Thoracic aorta (tissue), 2 donors: ENCODE measurements at regions not wholly inside any gene's neighbourhood (a gene's known extent, or its start where the extent isn't known, plus 50 kb on each side); places are given as distances from the start of the nearest gene placed in this dataset.

Experiments used
- ATAC-seq: fragments of 150-250 bp; one replicate; pipeline ENCODE4 v1.8.0; 2017; ENCODE audit warnings: low read depth; ENCODE audit not compliant: insufficient number of reproducible peaks, low FRiP score
- DNase-seq: peaks from one replicate; pipeline ENCODE4 v3.0.0-alpha.2; 2020; ENCODE audit warnings: low spot score
- H3K27ac ChIP-seq, 2 donors: fragments of 200-600 bp; sonication (generic); 1 replicate in 1 of 2; 2 replicates in 1 of 2; pipeline ENCODE4 v1.5.1; 2016; ENCODE audit warnings: mild to moderate bottlenecking in 2 of 2, moderate library complexity in 2 of 2
- H3K27me3 ChIP-seq: fragments of 200-600 bp; sonication (generic); replicated peaks from 2 replicates; pipeline ENCODE4 v1.6.0; 2016; ENCODE audit warnings: mild to moderate bottlenecking; ENCODE audit not compliant: insufficient read depth
- H3K36me3 ChIP-seq: fragments of 200-600 bp; sonication (generic); one replicate; pipeline ENCODE4 v1.5.1; 2016
- H3K4me1 ChIP-seq, 2 donors: fragments of 200-600 bp; sonication (generic); 1 replicate in 1 of 2; 2 replicates in 1 of 2; pipeline versions ENCODE4 v1.5.1 to v1.6.0; 2016; ENCODE audit warnings: low read depth in 2 of 2, mild to moderate bottlenecking in 1 of 2; ENCODE audit not compliant: control insufficient read depth in 1 of 2
- H3K4me3 ChIP-seq: fragments of 200-600 bp; sonication (generic); 2 replicates; pipeline ENCODE4 v1.5.1; 2016; ENCODE audit warnings: mild to moderate bottlenecking
- H3K9me3 ChIP-seq: fragments of 200-600 bp; sonication (generic); 2 replicates; pipeline ENCODE4 v1.5.1; 2016
- TF ChIP-seq, protein P1 (sequence below): fragments of 200-600 bp; sonication (generic); IDR thresholded peaks from one replicate; pipeline ENCODE4 v1.5.1; 2019; ENCODE audit warnings: antibody characterized with exemption

DNA sequence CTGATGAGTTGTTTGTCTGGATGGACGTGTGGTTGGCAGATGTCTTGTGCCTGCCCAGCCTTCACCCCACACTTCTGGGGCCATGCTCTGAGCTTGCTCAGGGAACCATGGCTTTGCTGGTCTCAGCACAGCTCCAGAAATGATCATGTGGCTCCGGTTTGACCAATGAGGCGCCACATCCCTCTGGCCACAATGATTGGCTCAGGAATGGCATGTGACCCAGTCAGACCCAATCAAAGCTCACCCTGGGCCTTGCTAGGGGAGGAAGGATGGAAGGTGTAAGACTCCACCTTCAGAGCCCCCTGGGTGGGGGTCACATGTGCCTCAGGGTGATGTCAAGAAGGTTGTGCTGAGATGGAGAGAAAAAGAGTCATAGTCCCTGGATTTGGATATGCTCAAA lies 281.6 kb upstream of the SULF2 start:
- Histone ChIP-seq H3K27me3 (no peaks in the 10 kb centered on the region), H3K36me3 (no peaks in the 10 kb centered on the region), H3K4me1 (peaks cover 0 to 8% of the 10 kb centered on the region in 2 donors), H3K9me3 (no peaks in the 10 kb centered on the region), H3K4me3 (no peak overlapping the region), H3K27ac (no peak overlapping the region)
- no peak for ATAC-seq
- no peak for DNase-seq
- TF ChIP-seq, protein P1, sequence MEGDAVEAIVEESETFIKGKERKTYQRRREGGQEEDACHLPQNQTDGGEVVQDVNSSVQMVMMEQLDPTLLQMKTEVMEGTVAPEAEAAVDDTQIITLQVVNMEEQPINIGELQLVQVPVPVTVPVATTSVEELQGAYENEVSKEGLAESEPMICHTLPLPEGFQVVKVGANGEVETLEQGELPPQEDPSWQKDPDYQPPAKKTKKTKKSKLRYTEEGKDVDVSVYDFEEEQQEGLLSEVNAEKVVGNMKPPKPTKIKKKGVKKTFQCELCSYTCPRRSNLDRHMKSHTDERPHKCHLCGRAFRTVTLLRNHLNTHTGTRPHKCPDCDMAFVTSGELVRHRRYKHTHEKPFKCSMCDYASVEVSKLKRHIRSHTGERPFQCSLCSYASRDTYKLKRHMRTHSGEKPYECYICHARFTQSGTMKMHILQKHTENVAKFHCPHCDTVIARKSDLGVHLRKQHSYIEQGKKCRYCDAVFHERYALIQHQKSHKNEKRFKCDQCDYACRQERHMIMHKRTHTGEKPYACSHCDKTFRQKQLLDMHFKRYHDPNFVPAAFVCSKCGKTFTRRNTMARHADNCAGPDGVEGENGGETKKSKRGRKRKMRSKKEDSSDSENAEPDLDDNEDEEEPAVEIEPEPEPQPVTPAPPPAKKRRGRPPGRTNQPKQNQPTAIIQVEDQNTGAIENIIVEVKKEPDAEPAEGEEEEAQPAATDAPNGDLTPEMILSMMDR, result no peak

DNA sequence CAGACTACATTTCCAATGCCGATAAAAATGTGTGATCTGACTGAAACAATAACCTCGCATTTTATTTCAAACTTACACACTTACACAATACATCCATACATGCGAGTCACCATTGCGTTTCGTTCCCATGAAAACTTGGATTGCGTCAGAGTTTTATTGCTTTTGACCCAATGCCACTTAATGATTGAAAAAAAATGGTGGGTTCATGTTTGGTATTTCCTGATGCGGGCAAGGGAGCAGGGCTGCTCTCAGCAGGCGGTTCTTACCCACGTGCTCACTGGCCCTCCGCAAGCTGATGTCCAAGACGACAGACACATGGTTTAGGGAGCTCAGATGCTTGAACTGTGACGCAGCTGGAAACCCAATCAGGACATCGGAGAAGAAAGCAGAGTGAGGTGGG lies 281.0 kb upstream of the SULF2 start:
- Histone ChIP-seq H3K27me3 (no peaks in the 10 kb centered on the region), H3K36me3 (no peaks in the 10 kb centered on the region), H3K4me3 (no peak overlapping the region), H3K27ac (no peak overlapping the region), H3K4me1 (peaks cover 0 to 4% of the 10 kb centered on the region in 2 donors), H3K9me3 (no peaks in the 10 kb centered on the region)
- no peak for ATAC-seq
- TF ChIP-seq, protein P1, result no peak
- DNase-seq, result no peak

DNA sequence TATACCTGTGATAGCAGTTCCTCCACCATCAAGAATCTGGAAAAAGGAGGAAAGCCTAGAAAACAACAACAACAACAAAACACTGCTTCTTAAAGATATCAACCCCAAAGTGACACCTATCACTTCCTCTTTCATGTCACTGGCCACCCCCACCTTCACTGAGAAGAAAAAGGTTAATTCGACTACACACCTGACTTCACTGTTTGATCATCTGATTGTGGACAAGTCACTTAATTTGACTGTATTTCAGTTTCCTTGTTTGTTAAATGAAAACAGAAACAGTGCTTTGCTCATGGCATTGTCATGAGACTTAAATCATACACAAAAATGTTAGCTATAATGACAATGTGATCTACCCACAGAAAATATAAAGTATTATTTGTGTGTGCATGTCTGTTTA lies 280.6 kb upstream of the SULF2 start:
- Histone ChIP-seq H3K27me3 (no peaks in the 10 kb centered on the region), H3K36me3 (no peaks in the 10 kb centered on the region), H3K4me1 (peaks cover 0 to under 1% of the 10 kb centered on the region in 2 donors), H3K27ac (no peak overlapping the region), H3K4me3 (no peak overlapping the region), H3K9me3 (no peaks in the 10 kb centered on the region)
- DNase-seq, result no peak
- TF ChIP-seq, protein P1, result no peak
- no peak for ATAC-seq

DNA sequence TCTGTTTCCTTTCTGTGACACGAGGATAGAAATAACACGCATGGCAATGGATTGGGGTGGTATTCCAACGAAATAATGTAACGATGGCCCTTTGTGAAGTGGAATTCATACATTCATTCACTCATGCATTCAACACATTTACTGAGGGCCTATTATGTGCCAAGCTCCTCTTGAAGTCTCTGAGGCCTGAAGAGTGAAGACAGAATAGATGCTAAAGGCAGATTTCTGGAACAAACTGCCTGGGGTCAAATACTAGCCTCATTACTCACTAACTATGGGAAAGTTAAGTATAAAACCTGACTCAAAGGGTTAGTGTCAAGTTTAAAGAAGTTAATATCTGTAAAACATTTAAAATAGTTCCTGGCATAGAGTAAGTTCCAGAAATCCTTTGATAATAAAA lies 279.6 kb upstream of the SULF2 start:
- Histone ChIP-seq H3K4me1 (no peaks in the 10 kb centered on the region), H3K27ac (no peak overlapping the region), H3K9me3 (no peaks in the 10 kb centered on the region), H3K4me3 (no peak overlapping the region), H3K36me3 (no peaks in the 10 kb centered on the region), H3K27me3 (no peaks in the 10 kb centered on the region)
- TF ChIP-seq, protein P1, result no peak
- no peak for DNase-seq
- ATAC-seq, result no peak

DNA sequence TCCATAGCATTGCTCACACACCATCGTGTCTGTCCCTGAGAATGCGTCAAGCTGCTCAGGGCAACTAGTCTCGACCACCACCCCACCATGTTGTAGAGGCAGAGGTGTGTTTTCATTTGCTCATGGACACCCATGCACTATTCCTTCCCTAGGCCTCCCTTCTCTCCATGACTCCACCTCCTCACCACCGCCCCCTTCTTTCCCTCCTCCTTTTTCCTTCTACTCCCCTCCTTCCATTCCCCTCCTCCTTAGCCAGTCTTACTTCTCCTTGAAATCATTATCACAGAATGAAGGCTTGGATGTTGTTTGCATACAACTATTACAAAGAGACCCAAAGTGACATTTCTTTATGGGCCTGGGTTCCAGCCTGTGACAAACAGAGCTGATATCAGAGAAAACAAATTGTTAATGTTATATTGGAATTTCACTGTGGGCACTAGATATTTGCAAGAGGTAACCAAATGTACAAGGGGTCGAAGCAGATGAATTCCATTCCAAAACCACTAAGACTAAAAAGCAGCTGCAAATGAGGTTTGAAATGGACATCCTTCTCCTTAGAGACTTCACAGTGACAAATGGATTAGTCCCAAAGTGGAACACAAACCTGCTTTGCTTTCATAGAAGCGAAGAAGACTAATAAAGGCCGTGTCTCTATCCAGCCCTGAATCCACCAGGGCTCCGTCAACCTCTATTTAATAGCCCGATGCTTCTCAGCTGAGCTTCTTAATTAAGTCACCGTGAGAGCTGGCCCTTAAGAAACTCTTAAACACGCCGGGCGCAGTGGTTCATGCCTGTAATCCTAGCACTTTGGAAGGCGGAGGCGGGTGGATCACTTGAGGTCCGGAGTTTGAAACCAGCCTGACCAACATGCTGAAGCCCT lies 275.8 kb upstream of the SULF2 start:
- TF ChIP-seq, protein P1, result no peak
- no peak for ATAC-seq
- Histone ChIP-seq H3K27me3 (no peaks in the 10 kb centered on the region), H3K9me3 (no peaks in the 10 kb centered on the region), H3K36me3 (no peaks in the 10 kb centered on the region), H3K4me3 (no peak overlapping the region), H3K4me1 (no peaks in the 10 kb centered on the region), H3K27ac (no peak overlapping the region)
- no peak for DNase-seq
